Hepatocyte (in vitro differentiated cells): ENCODE measurements at regions not wholly inside any gene's neighbourhood (a gene's known extent, or its start where the extent isn't known, plus 50 kb on each side); places are given as distances from the start of the nearest gene placed in this dataset.

Experiments
- EZH2 ChIP-seq: fragments of 200-600 bp; sonication (generic); IDR thresholded peaks from 2 replicates; pipeline ENCODE4 v1.6.1; 2016; ENCODE audit warnings: antibody characterized with exemption, mild to moderate bottlenecking, borderline replicate concordance
- EZH2phosphoT487 ChIP-seq: fragments of 200-600 bp; sonication (generic); IDR thresholded peaks from one replicate; pipeline ENCODE4 v1.6.1; 2018; ENCODE audit warnings: antibody characterized with exemption, mild to moderate bottlenecking, low read depth, moderate library complexity; ENCODE audit not compliant: unreplicated experiment, severe bottlenecking
- TF ChIP-seq, protein P1 (sequence below): fragments of 200-600 bp; sonication (generic); IDR thresholded peaks from 2 replicates; pipeline ENCODE4 v1.5.1; 2016; ENCODE audit warnings: antibody characterized with exemption, mild to moderate bottlenecking; ENCODE audit not compliant: poor library complexity

DNA sequence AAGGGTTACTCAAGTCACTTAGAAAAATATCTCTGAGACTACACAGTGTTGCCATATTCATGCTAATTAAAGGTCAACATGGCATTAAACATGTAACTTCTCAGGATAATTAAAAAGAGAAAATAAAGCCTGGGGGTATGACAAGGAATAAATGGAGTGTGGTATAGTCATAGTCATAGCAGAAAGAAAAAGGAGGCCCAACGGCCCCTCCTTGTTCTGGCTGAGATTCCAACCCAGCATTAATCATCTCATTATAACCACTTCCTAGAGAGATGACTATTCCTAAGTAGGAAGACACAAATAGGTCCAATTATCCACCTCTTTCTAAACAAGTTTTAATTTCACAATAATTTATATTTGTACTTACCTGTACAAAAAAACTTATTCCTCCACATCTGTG, 778.4 kb upstream of the AADAT start:
- TF ChIP-seq, protein P1, sequence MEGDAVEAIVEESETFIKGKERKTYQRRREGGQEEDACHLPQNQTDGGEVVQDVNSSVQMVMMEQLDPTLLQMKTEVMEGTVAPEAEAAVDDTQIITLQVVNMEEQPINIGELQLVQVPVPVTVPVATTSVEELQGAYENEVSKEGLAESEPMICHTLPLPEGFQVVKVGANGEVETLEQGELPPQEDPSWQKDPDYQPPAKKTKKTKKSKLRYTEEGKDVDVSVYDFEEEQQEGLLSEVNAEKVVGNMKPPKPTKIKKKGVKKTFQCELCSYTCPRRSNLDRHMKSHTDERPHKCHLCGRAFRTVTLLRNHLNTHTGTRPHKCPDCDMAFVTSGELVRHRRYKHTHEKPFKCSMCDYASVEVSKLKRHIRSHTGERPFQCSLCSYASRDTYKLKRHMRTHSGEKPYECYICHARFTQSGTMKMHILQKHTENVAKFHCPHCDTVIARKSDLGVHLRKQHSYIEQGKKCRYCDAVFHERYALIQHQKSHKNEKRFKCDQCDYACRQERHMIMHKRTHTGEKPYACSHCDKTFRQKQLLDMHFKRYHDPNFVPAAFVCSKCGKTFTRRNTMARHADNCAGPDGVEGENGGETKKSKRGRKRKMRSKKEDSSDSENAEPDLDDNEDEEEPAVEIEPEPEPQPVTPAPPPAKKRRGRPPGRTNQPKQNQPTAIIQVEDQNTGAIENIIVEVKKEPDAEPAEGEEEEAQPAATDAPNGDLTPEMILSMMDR, result no peak
- no peak for TF ChIP-seq EZH2
- no peak for TF ChIP-seq EZH2phosphoT487
